ENCODE measurements at regions not wholly inside any gene's neighbourhood (a gene's known extent, or its start where the extent isn't known, plus 50 kb on each side); places are given as distances from the start of the nearest gene placed in this dataset.

- no peak for TF ChIP-seq ZNF462 (CRISPR knock-in tag; IDR thresholded peaks at IDR 0.05)
These were observed 417.7 kb downstream of the GADD45G start (continued) for GRCh38 chr9:90022474-90022873.

GRCh38 chr9:90023861-90024260, 419.0 kb downstream of the GADD45G start:
- H3K27me3 ChIP-seq (ENCODE audit: insufficient read depth): no peaks in the 10 kb centered on the region
- H3K4me3 Mint-ChIP-seq: no peak overlapping the region
- H3K27ac ChIP-seq (ENCODE audit: low read depth): no peak overlapping the region
- no peaks in the 10 kb centered on the region for H3F3A ChIP-seq (replicated peaks; ENCODE audit: low read depth)
- no peak overlapping the region for H3K4me3 ChIP-seq
- H3K4me1 ChIP-seq (ENCODE audit: insufficient read depth): peaks cover 26% of the 10 kb centered on the region
- DNase-seq (ENCODE audit: low spot score) (no peak), ATAC-seq (no peak)
- no peak overlapping the region for H2AFZ ChIP-seq
- H3K27ac Mint-ChIP-seq: no peak overlapping the region
- no peaks in the 10 kb centered on the region for H4K20me1 ChIP-seq (replicated peaks; ENCODE audit: insufficient read depth)
- no peaks in the 10 kb centered on the region for H3K9me3 Mint-ChIP-seq
- H3K9me2 ChIP-seq (ENCODE audit: insufficient read depth): peaks cover 27% of the 10 kb centered on the region; the same call in 1 of the 2 replicates
- no peaks in the 10 kb centered on the region for H3K36me3 Mint-ChIP-seq (ENCODE audit: low read depth)
- peaks cover 6% of the 10 kb centered on the region for H3K27me3 Mint-ChIP-seq (ENCODE audit: insufficient read depth, low read depth, poor library complexity)
- no peak overlapping the region for H3K4me2 ChIP-seq
- no peaks in the 10 kb centered on the region for H3K36me3 ChIP-seq (ENCODE audit: insufficient read depth)
- no peaks in the 10 kb centered on the region for H3K79me2 ChIP-seq (replicated peaks; ENCODE audit: insufficient read depth)
- H3K4me1 Mint-ChIP-seq: peaks cover 26% of the 10 kb centered on the region
- TF ChIP-seq NANOG (IDR thresholded peaks at IDR 0.05; ENCODE audit: borderline replicate concordance) (no peak), POLR2AphosphoS5 (IDR thresholded peaks at IDR 0.05; ENCODE audit: low read depth) (no peak), EZH2phosphoT487 (IDR thresholded peaks at IDR 0.05; ENCODE audit: unreplicated experiment) (no peak), EZH2 (IDR thresholded peaks at IDR 0.05; ENCODE audit: low read depth, unreplicated experiment) (no peak), CTCF (conservative IDR thresholded peaks at IDR 0.05; ENCODE audit: low read depth in 2 of 2) (no peak), ETS1 (IDR thresholded peaks at IDR 0.05) (no peak), ZNF331 (CRISPR knock-in tag; IDR thresholded peaks at IDR 0.05; ENCODE audit: low read depth) (no peak), CREB1 (CRISPR knock-in tag; IDR thresholded peaks at IDR 0.05; ENCODE audit: low read depth) (no peak), REST (IDR thresholded peaks at IDR 0.05; ENCODE audit: unreplicated experiment) (no peak)

Measured in GM23338 (cell line).